SK-N-SH treated with all-trans-retinoic acid at 6 μM for 48 hours (cell line): ENCODE measurements at regions not wholly inside any gene's neighbourhood (a gene's known extent, or its start where the extent isn't known, plus 50 kb on each side); places are given as distances from the start of the nearest gene placed in this dataset.

Experiments
- ATAC-seq: fragments of 200-7000 bp; cut with Tn5 transposase; 3 replicates; pipeline ENCODE4 v1.9.1; 2020; ENCODE audit warnings: mild to moderate bottlenecking, moderate library complexity
- ARNTL ChIP-seq: fragments of 450-650 bp; formaldehyde crosslinking; IDR thresholded peaks from 2 replicates; pipeline ENCODE4 v1.5.0; 2020; ENCODE audit warnings: low read depth, mild to moderate bottlenecking, moderate library complexity, borderline replicate concordance
- CREB5 ChIP-seq: fragments of 250-450 bp; sonication (Bioruptor Pico); IDR thresholded peaks from 2 replicates; pipeline ENCODE4 v1.5.1; 2020; ENCODE audit warnings: low read depth, mild to moderate bottlenecking, moderate library complexity
- CSDC2 ChIP-seq: fragments of 250-450 bp; sonication (Bioruptor Pico); IDR thresholded peaks from 2 replicates; pipeline ENCODE4 v1.5.0; 2020; ENCODE audit warnings: mild to moderate bottlenecking, moderate library complexity
- CSRNP3 ChIP-seq: fragments of 250-450 bp; sonication (Bioruptor Pico); IDR thresholded peaks from 2 replicates; pipeline ENCODE4 v1.5.1; 2021; ENCODE audit warnings: mild to moderate bottlenecking, moderate library complexity
- ESRRG ChIP-seq: fragments of 250-450 bp; sonication (Bioruptor Pico); IDR thresholded peaks from 2 replicates; pipeline ENCODE4 v1.6.1; 2021; ENCODE audit warnings: mild to moderate bottlenecking
- GLIS3 ChIP-seq: fragments of 250-450 bp; sonication (Bioruptor Pico); IDR thresholded peaks from 2 replicates; pipeline ENCODE4 v1.5.0; 2020; ENCODE audit warnings: mild to moderate bottlenecking, moderate library complexity
- ISL1 ChIP-seq: fragments of 250-450 bp; sonication (Bioruptor Pico); IDR thresholded peaks from 2 replicates; pipeline ENCODE4 v2.1.2; 2022; ENCODE audit warnings: mild to moderate bottlenecking, moderate library complexity
- OSR1 ChIP-seq: fragments of 250-450 bp; sonication (Bioruptor Pico); IDR thresholded peaks from 2 replicates; pipeline ENCODE4 v1.8.0; 2022; ENCODE audit warnings: moderate library complexity, mild to moderate bottlenecking, inconsistent platforms
- PATZ1 ChIP-seq: fragments of 250-450 bp; sonication (Bioruptor Pico); IDR thresholded peaks from 2 replicates; pipeline ENCODE4 v1.8.0; 2020; ENCODE audit warnings: mild to moderate bottlenecking, moderate library complexity, borderline replicate concordance
- POU6F1 ChIP-seq: fragments of 250-450 bp; sonication (Bioruptor Pico); IDR thresholded peaks from 2 replicates; pipeline ENCODE4 v1.8.0; 2021; ENCODE audit warnings: low read depth, mild to moderate bottlenecking, moderate library complexity, borderline replicate concordance
- PPARA ChIP-seq: fragments of 250-450 bp; sonication (Bioruptor Pico); IDR thresholded peaks from 2 replicates; pipeline ENCODE4 v1.5.0; 2020; ENCODE audit warnings: mild to moderate bottlenecking, borderline replicate concordance
- RARB ChIP-seq: fragments of 250-450 bp; sonication (Bioruptor Pico); IDR thresholded peaks from 2 replicates; pipeline ENCODE4 v1.8.0; 2021; ENCODE audit warnings: mild to moderate bottlenecking, moderate library complexity
- SNAI2 ChIP-seq: fragments of 250-450 bp; sonication (Bioruptor Pico); IDR thresholded peaks from 2 replicates; pipeline ENCODE4 v1.5.0; 2020; ENCODE audit warnings: mild to moderate bottlenecking, moderate library complexity
- TOX ChIP-seq: fragments of 250-450 bp; sonication (Bioruptor Pico); IDR thresholded peaks from 2 replicates; pipeline ENCODE4 v1.8.0; 2021; ENCODE audit warnings: mild to moderate bottlenecking, moderate library complexity, borderline replicate concordance
- TSHZ2 ChIP-seq: fragments of 250-450 bp; sonication (Bioruptor Pico); IDR thresholded peaks from 2 replicates; pipeline ENCODE4 v1.5.0; 2020; ENCODE audit warnings: mild to moderate bottlenecking, moderate library complexity
- ZC3H10 ChIP-seq: fragments of 250-450 bp; sonication (Bioruptor Pico); IDR thresholded peaks from 2 replicates; pipeline ENCODE4 v1.5.1; 2021; ENCODE audit warnings: mild to moderate bottlenecking, moderate library complexity
- ZFP3 ChIP-seq: fragments of 250-450 bp; sonication (Bioruptor Pico); IDR thresholded peaks from 2 replicates; pipeline ENCODE4 v1.5.0; 2020; ENCODE audit warnings: mild to moderate bottlenecking, moderate library complexity
- ZFP30 ChIP-seq: fragments of 450-650 bp; formaldehyde crosslinking; IDR thresholded peaks from 2 replicates; pipeline ENCODE4 v1.5.0; 2022; ENCODE audit warnings: mild to moderate bottlenecking, moderate library complexity
- ZNF565 ChIP-seq: fragments of 450-650 bp; formaldehyde crosslinking; conservative IDR thresholded peaks from 2 replicates; pipeline ENCODE4 v1.5.0; 2020; ENCODE audit warnings: low read depth, mild to moderate bottlenecking, moderate library complexity
- ZNF70 ChIP-seq: fragments of 450-650 bp; formaldehyde crosslinking; IDR thresholded peaks from 2 replicates; pipeline ENCODE4 v1.5.0; 2020; ENCODE audit warnings: mild to moderate bottlenecking, moderate library complexity
- ZNF8 ChIP-seq: fragments of 450-650 bp; formaldehyde crosslinking; IDR thresholded peaks from 2 replicates; pipeline ENCODE4 v1.5.0; 2020; ENCODE audit warnings: mild to moderate bottlenecking, moderate library complexity

GRCh38 chr2:220747736-220748135 lies 824.4 kb downstream of the EPHA4 start (continued):
- no peak for TF ChIP-seq ESRRG (CRISPR knock-in tag)

GRCh38 chr2:220748875-220749479 lies 823.1 kb downstream of the EPHA4 start:
- no peak for TF ChIP-seq GLIS3 (CRISPR knock-in tag)
- no peak for TF ChIP-seq TOX (CRISPR knock-in tag)
- no peak for TF ChIP-seq CREB5 (CRISPR knock-in tag)
- no peak for TF ChIP-seq ZNF565 (CRISPR knock-in tag)
- TF ChIP-seq TSHZ2 (CRISPR knock-in tag), result no peak
- no peak for ATAC-seq

GRCh38 chr2:220753486-220753885 lies 818.6 kb downstream of the EPHA4 start:
- TF ChIP-seq POU6F1 (CRISPR knock-in tag) (no peak), ZFP3 (CRISPR knock-in tag) (no peak), ZNF8 (no peak), ISL1 (CRISPR knock-in tag) (no peak), CREB5 (CRISPR knock-in tag) (no peak), RARB (CRISPR knock-in tag) (no peak), ARNTL (CRISPR knock-in tag) (no peak), SNAI2 (no peak), PATZ1 (CRISPR knock-in tag) (no peak), ZFP30 (CRISPR knock-in tag) (no peak), ESRRG (CRISPR knock-in tag) (no peak)
- no peak for ATAC-seq

- ATAC-seq, result no peak
- TF ChIP-seq TSHZ2 (CRISPR knock-in tag), result no peak
- TF ChIP-seq POU6F1 (CRISPR knock-in tag), result no peak
- TF ChIP-seq CSDC2 (CRISPR knock-in tag), result no peak
- TF ChIP-seq PPARA (CRISPR knock-in tag), result no peak
- no peak for TF ChIP-seq ZFP30 (CRISPR knock-in tag)
- TF ChIP-seq SNAI2, result no peak
- no peak for TF ChIP-seq ZNF70 (CRISPR knock-in tag)
- no peak for TF ChIP-seq CSRNP3 (CRISPR knock-in tag)
- no peak for TF ChIP-seq OSR1 (CRISPR knock-in tag)
- no peak for TF ChIP-seq ZNF8
- TF ChIP-seq ZC3H10 (CRISPR knock-in tag), result no peak
Observed at GRCh38 chr2:220756653-220757052, 815.5 kb downstream of the EPHA4 start.
